COLO668 (cell line): ENCODE measurements at regions not wholly inside any gene's neighbourhood (a gene's known extent, or its start where the extent isn't known, plus 50 kb on each side); places are given as distances from the start of the nearest gene placed in this dataset.
"Not testable (repeated sequence)": the region's sequence is repeated elsewhere in the genome, so short reads cannot be mapped to it uniquely, and the experiment has no call there.

Experiments used
- DNase-seq: peaks from one replicate; lab custom pipeline; 2025; ENCODE audit not compliant: unreplicated experiment; lab: John Stamatoyannopoulos, UW

DNA sequence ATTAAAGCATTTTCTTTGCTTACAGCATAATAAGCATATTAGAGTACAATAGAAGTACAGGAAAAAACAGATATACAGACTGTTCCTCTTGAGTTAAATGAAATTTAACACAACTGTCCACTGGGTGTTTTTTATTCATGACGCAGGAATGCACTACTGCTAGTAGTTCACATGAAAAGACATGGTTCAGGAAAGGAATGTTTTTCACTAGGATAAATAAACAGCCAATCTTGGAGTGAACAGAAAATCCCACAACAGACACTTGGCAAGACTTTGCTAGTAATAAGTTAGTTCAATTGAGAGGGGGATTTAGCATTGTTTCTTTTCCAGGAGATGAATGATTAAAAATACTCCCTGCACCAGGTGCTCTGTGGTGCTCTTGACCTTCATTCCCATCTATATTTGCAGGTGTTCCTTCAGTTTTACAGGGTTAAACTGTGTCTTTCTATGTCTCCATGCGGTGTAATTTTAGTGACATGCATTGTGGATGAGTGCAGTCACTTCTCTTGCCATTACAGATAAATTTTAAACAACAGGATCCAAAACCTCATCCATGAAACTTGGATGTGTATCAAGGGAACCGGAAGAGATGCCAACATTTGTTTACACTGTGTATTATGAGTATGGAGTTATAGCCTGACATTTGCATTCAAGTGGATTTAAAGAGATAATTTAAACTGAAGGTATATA is 796.6 kb downstream of the DSC3 start:
- DNase-seq, result no peak

GRCh38 chr18:30234755-30235154 is 807.8 kb downstream of the DSC3 start:
- no peak for DNase-seq

DNA sequence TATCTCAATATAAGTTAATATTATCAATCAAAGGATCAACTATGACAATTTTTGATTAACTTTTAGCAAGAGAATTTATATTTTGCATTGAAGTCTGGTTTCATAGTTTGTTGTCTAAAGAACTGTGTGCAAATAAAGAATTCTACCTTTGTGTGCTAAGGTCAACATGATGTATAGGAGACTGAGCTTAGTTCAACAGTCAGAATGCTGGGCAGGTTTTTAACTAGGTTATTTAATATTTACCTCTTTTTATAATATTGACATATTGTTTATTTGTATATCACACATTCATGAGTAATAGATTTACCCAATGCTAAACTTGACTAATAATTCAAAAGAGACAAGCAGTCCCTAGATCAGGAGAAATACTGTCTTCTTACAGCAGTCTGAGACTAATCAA is 831.4 kb downstream of the DSC3 start:
- DNase-seq, result no peak

DNA sequence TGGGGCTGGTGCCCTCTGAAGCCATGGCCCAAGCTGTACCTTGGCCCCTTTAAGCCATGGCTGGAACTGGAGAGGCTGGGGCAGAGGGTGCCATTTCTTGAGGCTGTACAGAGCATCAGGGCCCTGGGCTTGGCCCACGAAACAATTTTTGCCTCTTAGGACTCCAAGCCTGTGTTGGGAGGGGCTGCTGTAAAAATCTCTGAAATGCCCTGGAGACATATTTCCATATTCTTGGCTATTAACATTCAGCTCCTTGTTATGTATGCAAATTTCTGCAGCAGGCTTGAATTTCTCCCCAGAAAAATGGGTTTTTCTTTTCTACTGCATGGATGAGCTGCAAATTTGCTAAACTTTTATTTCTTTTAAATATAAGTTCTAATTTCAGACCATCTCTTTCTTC is 834.0 kb downstream of the DSC3 start:
- no peak for DNase-seq

GRCh38 chr18:30192216-30192615 is 850.3 kb downstream of the DSC3 start:
- DNase-seq, result no peak

DNA sequence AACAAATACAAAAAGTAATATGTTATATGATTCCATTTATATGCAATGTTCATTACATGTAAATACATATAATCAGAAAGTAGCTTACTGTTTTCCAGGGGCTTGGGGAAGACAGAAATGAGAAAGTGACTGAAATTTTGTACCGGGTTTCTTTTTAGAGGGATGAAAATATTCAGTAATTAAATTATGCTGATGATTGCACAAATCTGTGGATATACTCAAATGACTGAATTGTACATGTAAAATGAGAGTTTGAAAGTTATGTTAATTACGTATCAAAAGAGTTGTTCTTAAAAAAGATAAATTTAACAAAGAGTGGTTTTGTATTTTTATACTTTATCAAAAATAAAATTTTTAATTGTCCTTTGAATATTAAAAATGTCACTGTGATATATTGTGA is 856.3 kb downstream of the DSC3 start:
- no peak for DNase-seq

DNA sequence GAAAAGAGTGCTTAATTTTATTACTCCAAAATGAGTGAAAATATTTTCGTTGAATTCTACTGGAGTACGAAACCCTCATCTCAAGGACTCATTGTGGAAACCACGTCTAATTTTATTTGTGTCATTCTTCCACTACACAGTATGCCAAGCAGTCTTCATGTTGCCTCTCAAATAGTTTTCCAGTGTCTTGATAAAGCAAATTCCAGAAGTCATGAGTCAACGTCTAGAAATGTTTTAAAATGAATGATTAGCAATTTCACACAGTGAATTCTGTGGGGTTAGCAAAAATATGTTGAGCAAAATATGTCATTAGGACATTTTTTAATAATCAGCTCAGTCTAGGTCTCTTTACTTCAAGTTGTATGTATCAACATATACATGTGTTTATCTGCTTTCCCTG is 865.5 kb downstream of the DSC3 start:
- DNase-seq, result no peak

- DNase-seq, result no peak
Measured at GRCh38 chr18:30175621-30176225, 866.8 kb downstream of the DSC3 start.

DNA sequence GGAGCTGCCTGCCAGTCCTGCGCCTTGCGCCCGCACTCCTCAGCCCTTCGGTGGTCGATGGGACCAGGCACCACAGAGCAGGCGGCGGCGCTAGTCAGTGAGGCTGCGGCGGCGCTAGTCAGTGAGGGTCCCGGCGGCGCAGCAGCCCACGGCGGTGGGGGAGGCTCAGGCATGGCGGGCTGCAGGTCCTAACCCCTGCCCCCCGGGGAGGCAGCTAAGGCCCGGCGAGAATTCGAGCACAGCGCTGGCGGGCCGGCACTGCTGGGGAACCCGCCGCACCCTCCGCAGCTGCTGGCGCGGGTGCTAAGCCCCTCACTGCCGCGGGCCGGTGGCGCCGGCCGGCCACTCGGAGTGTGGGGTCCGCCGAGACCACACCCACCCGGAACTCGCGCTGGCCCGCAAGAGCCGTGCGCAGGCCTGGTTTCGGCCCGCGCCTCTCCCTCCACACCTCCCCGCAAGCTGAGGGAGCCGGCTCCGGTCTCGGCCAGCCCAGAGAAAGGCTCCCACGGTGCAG is 867.4 kb downstream of the DSC3 start:
- DNase-seq, result no peak

GRCh38 chr18:30163573-30163972 is 879.0 kb downstream of the DSC3 start:
- no peak for DNase-seq

DNA sequence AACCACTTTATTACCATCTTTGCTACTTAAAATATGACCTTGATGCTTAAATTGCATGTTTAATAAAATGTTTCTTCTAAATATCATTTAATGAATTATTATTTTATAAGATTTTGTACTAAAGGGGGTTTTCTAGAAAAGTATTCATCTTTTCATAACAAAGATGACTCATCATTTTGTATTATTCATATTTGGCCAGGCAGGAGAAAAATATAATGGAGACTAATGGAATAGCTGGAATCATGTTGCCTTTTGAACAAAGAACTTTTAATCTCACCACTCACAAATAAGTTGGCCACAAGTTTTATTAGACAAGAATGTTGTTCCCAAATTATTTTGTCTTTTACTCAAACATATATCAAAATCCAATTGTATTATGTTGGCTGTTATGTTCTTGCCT is 882.4 kb downstream of the DSC3 start:
- no peak for DNase-seq

DNA sequence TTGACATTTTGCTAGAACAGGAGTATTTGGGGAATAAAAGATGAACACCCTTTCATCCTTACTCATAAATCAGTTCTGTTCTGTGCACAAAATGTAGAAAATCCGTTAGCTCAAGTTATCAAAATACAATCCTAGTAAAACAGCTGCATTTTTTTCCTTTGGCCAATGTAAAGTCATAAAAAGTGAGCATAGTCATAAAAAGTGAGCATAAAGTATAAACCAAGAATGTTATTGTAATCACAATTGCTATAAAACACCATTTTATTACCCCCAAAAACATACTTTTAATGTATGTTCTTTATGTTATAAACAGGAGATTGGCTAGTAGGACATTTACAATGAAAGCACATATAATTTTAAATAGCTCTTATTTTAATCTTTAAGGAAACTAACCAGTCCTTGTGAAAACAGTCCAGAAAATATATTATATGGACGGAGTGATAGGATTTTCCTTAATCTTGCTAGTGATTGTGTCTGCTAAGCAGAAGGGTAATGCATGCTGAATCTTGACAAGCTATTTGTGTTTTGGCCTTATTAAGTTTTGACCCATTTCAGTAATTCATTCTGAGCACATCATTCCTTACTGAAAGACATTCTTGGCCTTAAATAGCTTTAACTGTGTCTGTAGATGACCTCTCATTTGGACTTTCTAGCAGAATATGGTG is 891.8 kb downstream of the DSC3 start:
- DNase-seq, result no peak

GRCh38 chr18:30149585-30149984 is 893.0 kb downstream of the DSC3 start:
- DNase-seq, result no peak

GRCh38 chr18:30142870-30143269 is 899.7 kb downstream of the DSC3 start:
- DNase-seq, result no peak

- DNase-seq, result no peak
Measured at GRCh38 chr18:30142248-30142647, 900.3 kb downstream of the DSC3 start.

DNA sequence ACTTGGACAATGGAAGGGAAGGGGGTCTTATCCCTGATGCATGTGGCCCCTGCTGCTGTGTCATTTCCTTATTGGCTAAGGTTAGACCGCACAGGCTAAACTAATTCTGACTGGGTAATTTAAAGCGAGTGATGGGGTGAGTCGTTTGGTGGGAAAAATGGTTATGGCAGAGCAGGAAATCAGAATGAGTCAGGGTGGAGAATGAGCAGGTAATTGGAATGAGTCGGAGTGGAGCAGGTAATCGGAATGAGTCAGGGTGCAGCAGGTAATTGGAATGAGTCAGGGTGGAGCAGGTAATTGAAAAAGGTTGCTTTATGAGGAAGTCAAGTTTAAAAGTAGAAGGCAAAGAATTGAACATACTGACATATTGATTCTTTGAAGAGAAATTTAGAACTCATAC is 901.0 kb downstream of the DSC3 start:
- DNase-seq, result not testable (repeated sequence)

GRCh38 chr18:30139631-30140287 is 902.8 kb downstream of the DSC3 start:
- no peak for DNase-seq

DNA sequence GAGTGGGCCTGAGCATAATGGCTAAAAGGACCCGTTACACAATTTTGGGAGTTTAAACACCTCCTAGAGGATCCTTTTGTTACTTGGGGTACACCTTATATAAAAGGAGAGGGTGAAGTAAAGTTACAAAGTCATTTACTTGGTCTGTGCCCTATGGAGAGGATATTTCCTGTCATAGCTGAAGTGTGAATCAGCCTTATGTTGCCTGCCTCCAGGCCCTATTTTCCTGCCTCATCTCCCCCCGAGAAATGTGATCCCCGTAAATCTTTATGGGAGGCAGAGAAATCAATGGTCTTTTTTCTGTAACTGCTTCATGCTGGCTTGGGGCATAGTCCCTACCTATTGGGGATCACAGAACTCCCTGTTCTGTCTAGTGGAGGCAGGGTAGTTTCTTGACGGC is 906.6 kb downstream of the DSC3 start:
- no peak for DNase-seq

DNA sequence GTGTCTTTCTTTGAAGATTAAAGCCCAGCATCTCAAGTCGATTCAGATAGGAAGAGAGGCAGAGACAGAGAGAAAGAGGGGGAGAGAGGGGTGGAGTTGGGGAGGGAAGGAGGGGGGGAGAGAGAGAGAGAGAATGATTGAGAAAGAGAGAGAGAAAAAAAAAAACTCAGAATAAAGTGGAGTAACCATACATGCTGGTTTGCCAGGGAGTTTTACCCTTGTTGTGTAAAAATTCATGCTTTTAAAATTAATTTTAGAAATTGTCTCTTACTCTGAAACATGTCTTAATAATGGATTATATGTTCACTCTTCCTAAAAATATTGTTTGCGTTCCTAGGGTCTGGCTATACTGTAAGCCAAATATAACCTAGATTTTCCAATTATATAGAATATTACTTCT is 908.5 kb downstream of the DSC3 start:
- DNase-seq, result no peak

GRCh38 chr18:30132959-30133358 is 909.6 kb downstream of the DSC3 start:
- DNase-seq, result no peak

GRCh38 chr18:30121397-30121796 is 921.1 kb downstream of the DSC3 start:
- no peak for DNase-seq

DNA sequence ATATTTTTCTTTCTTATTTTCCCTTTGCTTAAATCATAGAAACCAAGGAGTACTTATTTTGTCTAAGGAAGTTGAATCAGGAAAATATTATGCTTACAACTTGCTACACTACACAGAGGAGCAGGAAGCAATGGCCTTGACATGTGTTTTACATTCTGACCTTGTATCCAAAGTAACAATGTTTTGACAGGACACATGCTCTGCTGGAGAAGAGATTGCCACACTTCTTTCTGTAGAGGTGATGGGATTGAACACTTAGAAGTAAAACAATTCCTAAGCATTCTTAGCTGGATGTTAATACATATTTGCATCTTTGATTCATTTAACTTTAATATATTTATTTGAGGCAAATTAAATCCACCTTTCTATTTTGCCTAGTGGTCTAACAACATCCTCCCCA is 929.1 kb downstream of the DSC3 start:
- no peak for DNase-seq
